GM12891 (cell line): ENCODE measurements at regions not wholly inside any gene's neighbourhood (a gene's known extent, or its start where the extent isn't known, plus 50 kb on each side); places are given as distances from the start of the nearest gene placed in this dataset.

Experiments used
- POLR2A ChIP-seq: IDR thresholded peaks from 2 replicates; pipeline ENCODE4 v1.6.1; 2011; ENCODE audit warnings: low read depth, low read length, control low read depth
- POLR2AphosphoS5 ChIP-seq: IDR thresholded peaks from 2 replicates; pipeline ENCODE4 v1.6.1; 2011; ENCODE audit warnings: low read depth, low read length, control low read depth
- POU2F2 ChIP-seq: IDR thresholded peaks from 2 replicates; pipeline ENCODE4 v1.6.1; 2011; ENCODE audit warnings: low read depth, mild to moderate bottlenecking, control low read depth, low read length, moderate library complexity
- SPI1 ChIP-seq: IDR thresholded peaks from 2 replicates; pipeline ENCODE4 v1.6.1; 2011; ENCODE audit warnings: low read depth, low read length, control low read depth

GRCh38 chr4:26048378-26048882 lies 134.4 kb downstream of the SMIM20 start:
- TF ChIP-seq POLR2A (no peak), POLR2AphosphoS5 (no peak), SPI1 (no peak), POU2F2 (no peak)
